ENCODE measurements at regions not wholly inside any gene's neighbourhood (a gene's known extent, or its start where the extent isn't known, plus 50 kb on each side); places are given as distances from the start of the nearest gene placed in this dataset.

DNA sequence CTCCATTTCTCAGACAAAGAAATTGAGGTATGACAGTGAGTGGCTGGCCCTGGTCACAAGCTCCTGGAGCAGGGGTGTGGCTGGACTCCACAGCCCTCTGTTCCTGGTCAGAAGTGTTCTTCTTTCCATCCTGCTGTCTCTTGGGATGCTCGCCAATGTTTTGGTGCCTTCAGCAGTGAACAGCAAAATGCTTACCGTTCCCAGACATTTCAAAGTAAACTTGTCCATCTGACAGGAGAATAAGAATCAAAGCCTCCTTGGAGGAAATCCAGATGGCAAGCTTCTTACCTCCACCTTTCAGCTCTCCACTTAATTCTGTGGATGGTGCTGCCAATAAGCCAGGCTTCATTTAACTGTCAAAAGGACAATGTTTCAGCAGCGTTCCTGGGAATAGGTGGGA, 954.1 kb downstream of the UQCRFS1 start:
- ATAC-seq, result no peak
- Histone ChIP-seq H3K4me1 (no peaks in the 10 kb centered on the region), H3K27me3 (no peaks in the 10 kb centered on the region), H3K27ac (no peak overlapping the region), H3K36me3 (no peaks in the 10 kb centered on the region), H3K4me3 (no peak overlapping the region), H3K9me3 (no peaks in the 10 kb centered on the region)
- TF ChIP-seq POLR2A (IDR thresholded peaks at IDR 0.05) (no peak), CTCF (IDR thresholded peaks at IDR 0.05 in 4 of 5, conservative IDR thresholded peaks at IDR 0.05 in 1 of 5) (no peak)
- no peak for DNase-seq
- in situ Hi-C loops (cut with MboI; ENCODE audit: low sequenced_read_pairs in 4 of 4) (no loop called here), intact Hi-C loops (cut with DNase I; ENCODE audit: low total_unique reads) (no loop called here)

DNA sequence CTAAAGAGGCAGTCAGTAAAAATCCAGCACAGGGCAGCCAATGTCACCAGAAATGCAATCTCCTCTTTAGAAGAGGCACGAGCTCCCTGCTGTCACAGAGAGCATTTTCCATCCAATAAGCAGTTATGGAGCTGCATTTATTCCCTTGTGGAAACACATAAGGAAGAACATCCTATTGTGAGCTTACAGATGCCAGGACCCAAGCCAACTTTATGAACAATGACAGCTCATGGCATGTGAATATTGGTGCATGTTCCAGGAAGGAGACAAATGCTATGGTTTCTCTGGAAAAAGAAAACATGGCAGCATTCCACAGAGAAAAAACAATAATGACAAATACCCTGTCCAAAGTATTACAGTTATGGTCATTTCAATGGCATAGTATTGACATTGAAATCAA, 955.6 kb downstream of the UQCRFS1 start:
- H3K9me3 ChIP-seq, result no peaks in the 10 kb centered on the region
- no peaks in the 10 kb centered on the region for H3K27me3 ChIP-seq
- no peak overlapping the region for H3K27ac ChIP-seq
- TF ChIP-seq POLR2A (IDR thresholded peaks at IDR 0.05), result no peak
- no peak for TF ChIP-seq CTCF (IDR thresholded peaks at IDR 0.05 in 4 of 5, conservative IDR thresholded peaks at IDR 0.05 in 1 of 5)
- no peaks in the 10 kb centered on the region for H3K4me1 ChIP-seq
- no peaks in the 10 kb centered on the region for H3K36me3 ChIP-seq
- in situ Hi-C loops (cut with MboI; ENCODE audit: low sequenced_read_pairs in 4 of 4) (no loop called here), intact Hi-C loops (cut with DNase I; ENCODE audit: low total_unique reads) (no loop called here)
- ATAC-seq, result no peak
- H3K4me3 ChIP-seq, result no peak overlapping the region
- no peak for DNase-seq

GRCh38 chr19:28247243-28247642, 965.7 kb downstream of the UQCRFS1 start:
- no peaks in the 10 kb centered on the region for H3K27me3 ChIP-seq
- no peaks in the 10 kb centered on the region for H3K4me1 ChIP-seq
- H3K27ac ChIP-seq, result no peak overlapping the region
- DNase-seq, result no peak
- ATAC-seq, result no peak
- no peak overlapping the region for H3K4me3 ChIP-seq
- no peaks in the 10 kb centered on the region for H3K36me3 ChIP-seq
- intact Hi-C loops (cut with DNase I; ENCODE audit: low total_unique reads) (no loop called here), in situ Hi-C loops (cut with MboI; ENCODE audit: low sequenced_read_pairs in 4 of 4) (no loop called here)
- H3K9me3 ChIP-seq, result no peaks in the 10 kb centered on the region
- no peak for TF ChIP-seq POLR2A (IDR thresholded peaks at IDR 0.05)
- no peak for TF ChIP-seq CTCF (IDR thresholded peaks at IDR 0.05 in 4 of 5, conservative IDR thresholded peaks at IDR 0.05 in 1 of 5)

DNA sequence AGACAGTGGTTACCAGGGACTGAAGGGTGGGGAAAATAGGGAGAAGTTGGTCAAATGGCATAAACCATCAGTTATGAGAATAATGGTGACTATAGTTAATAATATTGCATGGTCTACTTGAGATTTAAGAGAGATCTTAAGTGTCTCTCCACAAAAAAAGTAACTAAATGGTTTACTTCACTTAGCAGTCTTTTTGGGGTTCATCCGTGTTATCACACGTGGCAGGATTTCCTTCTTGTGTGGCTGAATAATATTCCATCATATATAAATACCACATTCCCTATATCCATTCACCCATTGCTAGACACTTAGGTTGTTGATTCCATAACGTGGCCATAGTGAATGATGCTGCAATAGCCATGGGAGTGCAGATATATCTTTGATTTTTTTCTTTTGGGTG, 967.0 kb downstream of the UQCRFS1 start:
- Histone ChIP-seq H3K4me1 (no peaks in the 10 kb centered on the region), H3K36me3 (no peaks in the 10 kb centered on the region), H3K27ac (no peak overlapping the region), H3K4me3 (no peak overlapping the region), H3K9me3 (no peaks in the 10 kb centered on the region), H3K27me3 (no peaks in the 10 kb centered on the region)
- in situ Hi-C loops (cut with MboI; ENCODE audit: low sequenced_read_pairs in 4 of 4), result no loop called here
- intact Hi-C loops (cut with DNase I; ENCODE audit: low total_unique reads), result no loop called here
- no peak for TF ChIP-seq CTCF (IDR thresholded peaks at IDR 0.05 in 4 of 5, conservative IDR thresholded peaks at IDR 0.05 in 1 of 5)
- no peak for TF ChIP-seq POLR2A (IDR thresholded peaks at IDR 0.05)
- DNase-seq (no peak), ATAC-seq (no peak)

GRCh38 chr19:28244966-28245365, 968.0 kb downstream of the UQCRFS1 start:
- no peak for ATAC-seq
- H3K27me3 ChIP-seq, result no peaks in the 10 kb centered on the region
- no peak for DNase-seq
- in situ Hi-C loops (cut with MboI; ENCODE audit: low sequenced_read_pairs in 4 of 4), result no loop called here
- no peak overlapping the region for H3K4me3 ChIP-seq
- TF ChIP-seq CTCF (IDR thresholded peaks at IDR 0.05 in 4 of 5, conservative IDR thresholded peaks at IDR 0.05 in 1 of 5), result no peak
- no peak for TF ChIP-seq POLR2A (IDR thresholded peaks at IDR 0.05)
- H3K36me3 ChIP-seq, result no peaks in the 10 kb centered on the region
- H3K9me3 ChIP-seq, result no peaks in the 10 kb centered on the region
- no peak overlapping the region for H3K27ac ChIP-seq
- intact Hi-C loops (cut with DNase I; ENCODE audit: low total_unique reads), result no loop called here
- no peaks in the 10 kb centered on the region for H3K4me1 ChIP-seq

Data from gastrocnemius medialis (tissue), 4 donors.